HepG2 (cell line): ENCODE measurements at regions not wholly inside any gene's neighbourhood (a gene's known extent, or its start where the extent isn't known, plus 50 kb on each side); places are given as distances from the start of the nearest gene placed in this dataset.

ENCODE experiments used
- ATAC-seq: fragments of 200-7000 bp; cut with Tn5 transposase; 3 replicates; pipeline ENCODE4 v1.9.1; 2020; ENCODE audit warnings: mild to moderate bottlenecking, moderate library complexity
- BruUV-seq: library from RNA; stranded (reverse); fragments of 400-500 nt; replicated peaks from 2 replicates; lab custom pipeline; 2021; lab: Mats Ljungman, UMichigan
- CTCF ChIA-PET: fragments of 300-600 bp; formaldehyde crosslinking; extraction: SDS; loops from one replicate; lab custom pipeline; 2021; ENCODE audit warnings: low total read pairs, inconsistent platforms, low intra/inter-chr PET ratio; lab: Yijun Ruan, JAX
- POLR2A ChIA-PET: fragments of 350-600 bp; sonication (Branson Sonifier 250); formaldehyde crosslinking; loops from one replicate; lab custom pipeline; 2020; ENCODE audit warnings: antibody characterized with exemption, inconsistent platforms; lab: Yijun Ruan, JAX
- DNase-seq: peaks from one replicate; pipeline ENCODE4 v3.0.0-alpha.2; 2015; ENCODE audit warnings: low spot score
- FAIRE-seq: peaks from 3 replicates; lab custom pipeline; 2011; peaks lifted over from hg19 to GRCh38; lab: Jason Lieb, UNC
- H2AFZ ChIP-seq: one replicate; pipeline ENCODE4 v1.6.1; 2011; ENCODE audit warnings: low read length, inconsistent platforms
- H3K27ac ChIP-seq: fragments of 300-600 bp; 3 replicates; pipeline ENCODE4 v1.8.0; 2011; ENCODE audit warnings: mixed run types, mild to moderate bottlenecking, mixed read lengths, low read length, inconsistent platforms; ENCODE audit not compliant: insufficient read depth; ENCODE audit errors: extremely low read length
- H3K27me3 ChIP-seq, 2 experiments: fragments of 200-600 bp in 1 of 2; 2 replicates in 1 of 2; 3 replicates in 1 of 2; pipeline versions ENCODE4 v1.6.0 to v1.8.0; 2011; ENCODE audit warnings: low read length in 2 of 2, mild to moderate bottlenecking in 2 of 2, moderate library complexity in 2 of 2, inconsistent platforms in 1 of 2; ENCODE audit not compliant: insufficient read depth in 2 of 2, control insufficient read depth in 1 of 2
- H3K36me3 ChIP-seq, 2 experiments: fragments of 200-600 bp in 1 of 2; replicated peaks in 1 of 2; 2 replicates in 1 of 2; 3 replicates in 1 of 2; pipeline versions ENCODE4 v1.5.1 to v1.8.0; 2011; ENCODE audit warnings: low read length in 2 of 2, inconsistent platforms in 1 of 2; ENCODE audit not compliant: insufficient read depth in 2 of 2, control insufficient read depth in 1 of 2
- H3K4me1 ChIP-seq: 2 replicates; pipeline ENCODE4 v1.5.1; 2012; ENCODE audit warnings: low read length, inconsistent platforms; ENCODE audit not compliant: insufficient read depth
- H3K4me2 ChIP-seq: 2 replicates; pipeline ENCODE4 v1.6.0; 2011; ENCODE audit warnings: low read depth, low read length, inconsistent platforms
- H3K4me3 ChIP-seq, 3 experiments: fragments of 200-600 bp in 1 of 3; sonication (generic), shearing (Covaris generic) in 1 of 3; replicated peaks in 1 of 3; 2 replicates each; pipeline ENCODE4 v1.5.1; 2011 to 2016; ENCODE audit warnings: low read length in 3 of 3, inconsistent platforms in 2 of 3, low read depth in 2 of 3, mild to moderate bottlenecking in 2 of 3, control low read depth in 1 of 3, mixed read lengths in 1 of 3; ENCODE audit not compliant: insufficient read depth in 1 of 3
- H3K79me2 ChIP-seq: one replicate; pipeline ENCODE4 v1.6.1; 2011; ENCODE audit warnings: low read length, inconsistent platforms; ENCODE audit not compliant: insufficient read depth
- H3K9ac ChIP-seq: 2 replicates; pipeline ENCODE4 v1.6.0; 2011; ENCODE audit warnings: mild to moderate bottlenecking, low read depth, low read length, inconsistent platforms; ENCODE audit not compliant: insufficient read depth
- H3K9me3 ChIP-seq: 2 replicates; pipeline ENCODE4 v1.5.1; 2012; ENCODE audit warnings: mild to moderate bottlenecking, low read length
- H4K20me1 ChIP-seq: 2 replicates; pipeline ENCODE4 v1.6.0; 2011; ENCODE audit warnings: inconsistent platforms, mild to moderate bottlenecking, low read length, moderate library complexity; ENCODE audit not compliant: insufficient read depth
- KAT7 ChIP-seq: IDR thresholded peaks from 2 replicates; pipeline ENCODE4 v1.6.1; 2018; ENCODE audit warnings: borderline replicate concordance, missing compliant biosample characterization
- KLF11 ChIP-seq: IDR thresholded peaks from 2 replicates; pipeline ENCODE4 v1.6.1; 2016; ENCODE audit warnings: missing compliant biosample characterization
- MIXL1 ChIP-seq: IDR thresholded peaks from 2 replicates; pipeline ENCODE4 v1.6.1; 2016
- PHF21A ChIP-seq: sonication (generic); formaldehyde crosslinking; IDR thresholded peaks from 2 replicates; pipeline ENCODE4 v1.5.0; 2020; ENCODE audit warnings: mild to moderate bottlenecking, missing genetic modification reagents
- RCOR2 ChIP-seq: IDR thresholded peaks from 2 replicates; pipeline ENCODE4 v1.6.1; 2016; ENCODE audit warnings: missing biosample characterization, missing genetic modification reagents
- TCF7L2 ChIP-seq: IDR thresholded peaks from 2 replicates; pipeline ENCODE4 v1.6.1; 2011; ENCODE audit warnings: mild to moderate bottlenecking, low read depth, low read length, moderate library complexity
- ZMYM4 ChIP-seq: sonication (generic); formaldehyde crosslinking; IDR thresholded peaks from 2 replicates; pipeline ENCODE4 v1.8.1; 2023; ENCODE audit warnings: mild to moderate bottlenecking, missing genetic modification reagents
- ZNF138 ChIP-seq: sonication (generic); formaldehyde crosslinking; IDR thresholded peaks from 2 replicates; pipeline ENCODE4 v1.5.0; 2020; ENCODE audit warnings: mild to moderate bottlenecking, low read depth, missing genetic modification reagents
- ZNF616 ChIP-seq: sonication (generic); formaldehyde crosslinking; IDR thresholded peaks from 2 replicates; pipeline ENCODE4 v1.5.0; 2020; ENCODE audit warnings: low read depth, mild to moderate bottlenecking, missing genetic modification reagents
- WGBS: methylation state at CpG from one replicate; pipeline ENCODE4 v1.1.6; 2017; ENCODE audit warnings: low lambda C conversion rate; 5-methylcytosine and 5-hydroxymethylcytosine counted together
- in situ Hi-C: cut with HindIII; loops from 2 replicates; pipeline ENCODE4 v1.10.0; 2017; ENCODE audit warnings: low pct_unique_long_range_greater_than_20kb; ENCODE audit not compliant: extremely low pct_ligation_motif_present
- intact Hi-C: fragments of 100-400 bp; cut with micrococcal nuclease; formaldehyde crosslinking; loops from one replicate; pipeline ENCODE4 v1.10.0; 2022; ENCODE audit not compliant: unreplicated experiment

DNA sequence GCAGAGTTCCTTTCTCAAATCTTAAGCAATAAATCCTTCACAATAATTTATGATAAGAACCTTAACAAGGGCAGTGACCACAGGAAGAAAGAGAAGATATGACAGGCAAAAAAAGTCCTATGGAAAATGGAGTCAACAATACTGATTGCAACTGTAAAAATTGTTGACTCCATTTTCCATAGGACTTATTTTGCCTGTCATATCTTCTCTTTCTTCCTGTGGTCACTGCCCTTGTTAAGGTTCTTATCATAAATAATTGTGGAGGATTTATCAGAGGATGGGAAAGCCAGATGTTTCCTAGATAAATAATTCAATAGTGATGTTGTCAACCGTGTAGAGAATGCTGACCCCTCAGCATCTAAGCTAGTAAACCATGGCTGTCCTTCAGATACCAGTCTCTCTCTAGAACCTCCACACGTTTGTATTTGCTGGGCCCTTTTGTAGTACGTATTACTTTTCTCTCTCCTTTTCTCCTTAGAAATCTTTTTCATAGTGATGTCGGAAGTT lies 172.6 kb upstream of the BET1 start:
- ATAC-seq: no peak
- DNase-seq: no peak
- no TSS peak for BruUV-seq
- 10% methylated on average over 4 of the region's 4 CpGs for WGBS
- Histone ChIP-seq H3K36me3 (no peaks in the 10 kb centered on the region), H3K27me3 (no peaks in the 10 kb centered on the region), H3K4me3 (no peak overlapping the region), H3K4me2 (no peak overlapping the region), H2AFZ (no peak overlapping the region), H4K20me1 (no peaks in the 10 kb centered on the region), H3K9ac (no peak overlapping the region), H3K79me2 (no peaks in the 10 kb centered on the region), H3K9me3 (no peaks in the 10 kb centered on the region), H3K4me1 (no peaks in the 10 kb centered on the region), H3K27ac (no peak overlapping the region)
- in situ Hi-C loops: no loop called here
- ChIA-PET POLR2A (no interaction called here), CTCF (no interaction called here)
- TF ChIP-seq TCF7L2 (no peak), ZMYM4 (CRISPR knock-in tag) (no peak), ZNF138 (CRISPR knock-in tag) (no peak), PHF21A (CRISPR knock-in tag) (no peak), ZNF616 (CRISPR knock-in tag) (no peak), RCOR2 (CRISPR knock-in tag) (no peak), KLF11 (CRISPR knock-in tag) (no peak)
- FAIRE-seq: no peak
- intact Hi-C loops: no loop called here

DNA sequence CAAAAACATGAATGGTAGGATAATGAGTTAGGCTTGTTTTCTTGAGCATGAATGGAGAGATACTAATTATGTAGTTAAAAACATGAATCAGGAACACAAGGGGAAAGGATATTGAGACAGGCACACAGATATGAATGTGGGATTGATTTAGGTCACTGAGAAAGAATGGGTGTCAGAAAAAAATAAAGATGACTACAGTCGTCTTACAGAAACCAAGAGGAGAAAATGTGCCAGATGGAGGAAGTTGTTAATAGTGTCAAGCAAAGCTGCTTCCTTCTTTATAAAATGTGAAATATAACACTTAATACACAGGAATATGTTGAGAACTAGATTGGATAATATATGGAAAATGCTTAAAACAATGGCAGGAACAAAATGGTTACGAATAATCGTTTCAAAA lies 173.3 kb upstream of the BET1 start:
- Histone ChIP-seq H3K9me3 (no peaks in the 10 kb centered on the region), H3K4me3 (no peak overlapping the region), H4K20me1 (no peaks in the 10 kb centered on the region), H3K79me2 (no peaks in the 10 kb centered on the region), H3K27me3 (no peaks in the 10 kb centered on the region), H3K27ac (no peak overlapping the region), H3K36me3 (no peaks in the 10 kb centered on the region), H2AFZ (no peak overlapping the region), H3K4me1 (no peaks in the 10 kb centered on the region), H3K4me2 (no peak overlapping the region), H3K9ac (no peak overlapping the region)
- DNase-seq (no peak), ATAC-seq (no peak), FAIRE-seq (no peak)
- in situ Hi-C loops (no loop called here), intact Hi-C loops (no loop called here)
- BruUV-seq: no TSS peak
- WGBS: 4% methylated on average over 3 of the region's 3 CpGs
- ChIA-PET CTCF (no interaction called here), POLR2A (no interaction called here)
- TF ChIP-seq KAT7 (CRISPR knock-in tag) (no peak), MIXL1 (CRISPR knock-in tag) (no peak)
